ENCODE measurements at regions not wholly inside any gene's neighbourhood (a gene's known extent, or its start where the extent isn't known, plus 50 kb on each side); places are given as distances from the start of the nearest gene placed in this dataset.
A peak's percentile ranks its signal among the peaks of the same experiment; 100 is the strongest.
"Not testable (repeated sequence)": the region's sequence is repeated elsewhere in the genome, so short reads cannot be mapped to it uniquely, and the experiment has no call there.

GRCh38 chr11:128146926-128147605 is 440.3 kb downstream of the ETS1 start:
- DNase-seq (ENCODE audit: low read depth) = no peak
- TF ChIP-seq, protein P1, sequence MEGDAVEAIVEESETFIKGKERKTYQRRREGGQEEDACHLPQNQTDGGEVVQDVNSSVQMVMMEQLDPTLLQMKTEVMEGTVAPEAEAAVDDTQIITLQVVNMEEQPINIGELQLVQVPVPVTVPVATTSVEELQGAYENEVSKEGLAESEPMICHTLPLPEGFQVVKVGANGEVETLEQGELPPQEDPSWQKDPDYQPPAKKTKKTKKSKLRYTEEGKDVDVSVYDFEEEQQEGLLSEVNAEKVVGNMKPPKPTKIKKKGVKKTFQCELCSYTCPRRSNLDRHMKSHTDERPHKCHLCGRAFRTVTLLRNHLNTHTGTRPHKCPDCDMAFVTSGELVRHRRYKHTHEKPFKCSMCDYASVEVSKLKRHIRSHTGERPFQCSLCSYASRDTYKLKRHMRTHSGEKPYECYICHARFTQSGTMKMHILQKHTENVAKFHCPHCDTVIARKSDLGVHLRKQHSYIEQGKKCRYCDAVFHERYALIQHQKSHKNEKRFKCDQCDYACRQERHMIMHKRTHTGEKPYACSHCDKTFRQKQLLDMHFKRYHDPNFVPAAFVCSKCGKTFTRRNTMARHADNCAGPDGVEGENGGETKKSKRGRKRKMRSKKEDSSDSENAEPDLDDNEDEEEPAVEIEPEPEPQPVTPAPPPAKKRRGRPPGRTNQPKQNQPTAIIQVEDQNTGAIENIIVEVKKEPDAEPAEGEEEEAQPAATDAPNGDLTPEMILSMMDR (IDR thresholded peaks at IDR 0.05; ENCODE audit: low read length, missing control alignments) = no peak
- H3K4me3 ChIP-seq (replicated peaks; ENCODE audit: low read depth, low read length) = no peak overlapping the region

GRCh38 chr11:128140293-128140692 is 447.1 kb downstream of the ETS1 start:
- not testable (repeated sequence) for H3K4me3 ChIP-seq (replicated peaks; ENCODE audit: low read depth, low read length); DNase-seq (ENCODE audit: low read depth)

DNA sequence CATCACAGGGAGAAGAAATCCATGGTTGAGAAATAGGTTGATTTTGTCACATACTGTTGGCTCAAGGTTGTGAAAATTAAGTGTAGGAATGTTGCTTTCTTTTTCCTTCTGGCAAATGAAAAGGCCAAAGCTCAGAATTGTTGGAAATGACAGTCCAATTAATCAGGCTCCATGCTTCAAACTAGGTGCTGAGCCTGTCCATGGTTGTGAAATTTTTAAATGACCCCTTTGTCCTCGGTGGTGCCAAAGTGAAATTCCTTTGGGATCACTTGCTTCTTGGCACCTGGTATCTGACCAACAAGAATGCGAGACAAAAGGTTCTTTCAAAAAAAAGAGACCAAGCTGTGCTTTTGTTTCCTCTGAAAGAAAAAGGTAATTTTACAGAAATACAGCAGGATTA is 451.9 kb downstream of the ETS1 start:
- TF ChIP-seq, protein P1 (IDR thresholded peaks at IDR 0.05; ENCODE audit: low read length, missing control alignments) = no peak
- H3K4me3 ChIP-seq (replicated peaks; ENCODE audit: low read depth, low read length) = no peak overlapping the region
- DNase-seq (ENCODE audit: low read depth) = peak; percentile 52

- TF ChIP-seq, protein P1 (IDR thresholded peaks at IDR 0.05; ENCODE audit: low read length, missing control alignments) = no peak
- DNase-seq (ENCODE audit: low read depth) = no peak
- H3K4me3 ChIP-seq (replicated peaks; ENCODE audit: low read depth, low read length) = no peak overlapping the region
Measured at GRCh38 chr11:128133501-128133900, 453.9 kb downstream of the ETS1 start.

DNA sequence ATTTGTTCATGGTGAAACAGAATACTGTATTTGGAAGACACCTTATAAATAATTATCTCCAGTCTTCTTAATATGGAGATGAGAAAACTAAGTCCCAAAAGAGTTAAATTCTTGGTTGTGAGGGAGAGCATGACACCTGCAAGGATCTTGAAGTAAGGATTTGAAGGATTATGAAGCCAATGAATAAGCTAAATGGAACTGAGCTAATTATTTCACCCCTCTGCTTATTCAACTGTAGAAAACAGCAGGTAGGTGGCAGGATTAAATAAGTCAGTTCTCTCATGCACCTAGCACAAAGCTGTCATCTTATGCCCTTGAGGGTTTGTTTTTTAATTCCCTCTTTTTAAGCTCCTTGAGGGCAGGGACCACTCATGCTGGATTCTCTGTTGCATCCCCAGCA is 457.3 kb downstream of the ETS1 start:
- H3K4me3 ChIP-seq (replicated peaks; ENCODE audit: low read depth, low read length) = no peak overlapping the region
- no peak for DNase-seq (ENCODE audit: low read depth)
- TF ChIP-seq, protein P1 (IDR thresholded peaks at IDR 0.05; ENCODE audit: low read length, missing control alignments) = no peak

DNA sequence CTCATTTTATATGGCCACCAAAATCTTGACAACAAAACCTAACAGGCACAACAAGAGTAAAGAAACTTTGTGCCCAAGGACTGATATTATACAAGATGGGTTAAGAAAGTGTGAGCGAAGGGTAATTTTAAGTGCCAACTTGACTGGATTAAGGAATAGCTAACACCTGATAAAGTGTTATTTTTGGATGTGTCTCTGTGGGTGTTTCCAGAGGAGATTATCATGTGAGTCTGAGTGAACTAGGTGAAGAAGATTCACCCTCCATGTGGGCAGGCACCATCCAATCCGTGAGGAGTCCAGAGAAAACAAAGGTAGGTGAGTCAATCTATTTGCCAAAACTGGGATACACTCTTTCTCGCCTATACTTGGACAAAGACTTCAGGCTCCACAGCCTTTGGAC is 461.6 kb downstream of the ETS1 start:
- TF ChIP-seq, protein P1 (IDR thresholded peaks at IDR 0.05; ENCODE audit: low read length, missing control alignments) = no peak
- no peak overlapping the region for H3K4me3 ChIP-seq (replicated peaks; ENCODE audit: low read depth, low read length)
- DNase-seq (ENCODE audit: low read depth) = no peak

DNA sequence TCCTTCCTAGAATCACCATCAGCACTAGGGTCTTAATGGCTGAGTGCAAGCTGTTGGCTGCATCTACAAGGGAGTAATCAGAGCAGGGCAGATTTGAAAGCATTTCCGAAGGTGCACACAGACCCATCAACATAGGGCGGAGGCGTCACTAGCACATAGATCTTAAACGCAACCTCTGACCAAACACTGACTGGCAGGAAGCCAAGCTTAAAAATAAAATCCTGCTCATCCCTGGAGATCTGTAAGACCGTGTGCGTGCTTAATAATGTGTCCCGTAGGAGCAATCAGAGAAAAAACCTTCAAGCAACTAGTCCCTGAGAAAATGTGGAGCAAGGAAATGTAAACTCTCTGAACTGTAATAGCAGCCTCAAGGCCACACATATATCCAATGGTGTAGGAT is 470.5 kb downstream of the ETS1 start:
- H3K4me3 ChIP-seq (replicated peaks; ENCODE audit: low read depth, low read length) = no peak overlapping the region
- DNase-seq (ENCODE audit: low read depth) = peak; percentile 18
- TF ChIP-seq, protein P1 (IDR thresholded peaks at IDR 0.05; ENCODE audit: low read length, missing control alignments) = no peak

Measured in fibroblast of pulmonary artery (primary cell).